CD14-positive monocyte (primary cell): ENCODE measurements at regions not wholly inside any gene's neighbourhood (a gene's known extent, or its start where the extent isn't known, plus 50 kb on each side); places are given as distances from the start of the nearest gene placed in this dataset.

ENCODE experiments used
- DNase-seq, 3 donors: peaks; one replicate each; pipeline ENCODE4 v3.0.0-alpha.2; 2011 to 2022
- H2AFZ ChIP-seq: 2 replicates; pipeline ENCODE4 v1.6.0; 2012; ENCODE audit warnings: mild to moderate bottlenecking, low read depth, low read length, inconsistent platforms; ENCODE audit not compliant: insufficient read depth, poor library complexity, severe bottlenecking
- H3K27ac ChIP-seq, 2 donors: 1 replicate in 1 of 2; 2 replicates in 1 of 2; pipeline ENCODE4 v1.5.1; 2012 to 2013; ENCODE audit warnings: low read length in 2 of 2, control low read depth in 1 of 2, inconsistent platforms in 1 of 2, low read depth in 1 of 2, mild to moderate bottlenecking in 1 of 2
- H3K27me3 ChIP-seq, 2 donors: one replicate each; pipeline versions ENCODE4 v1.6.0 to v1.6.1; 2011 to 2013; ENCODE audit warnings: low read length in 2 of 2; ENCODE audit not compliant: control insufficient read depth in 2 of 2, insufficient read depth in 2 of 2
- H3K36me3 ChIP-seq, 2 donors: replicated peaks in 1 of 2; 1 replicate in 1 of 2; 2 replicates in 1 of 2; pipeline versions ENCODE4 v1.5.1 to v1.6.1; 2012 to 2013; ENCODE audit warnings: low read length in 2 of 2, control low read depth in 1 of 2, inconsistent platforms in 1 of 2, mild to moderate bottlenecking in 1 of 2; ENCODE audit not compliant: insufficient read depth in 2 of 2, control insufficient read depth in 1 of 2
- H3K4me1 ChIP-seq, 2 donors: 1 replicate in 1 of 2; 2 replicates in 1 of 2; pipeline versions ENCODE4 v1.5.1 to v1.6.1; 2012 to 2013; ENCODE audit warnings: low read length in 2 of 2, control low read depth in 1 of 2, inconsistent platforms in 1 of 2, mild to moderate bottlenecking in 1 of 2, moderate library complexity in 1 of 2; ENCODE audit not compliant: insufficient read depth in 2 of 2, control insufficient read depth in 1 of 2
- H3K4me2 ChIP-seq: replicated peaks from 2 replicates; pipeline ENCODE3; 2012; ENCODE audit warnings: low read length, moderate library complexity, mild to moderate bottlenecking; ENCODE audit not compliant: poor library complexity, severe bottlenecking; ENCODE audit errors: extremely low read depth
- H3K4me3 ChIP-seq, 3 experiments: fragments of 200-600 bp in 1 of 3; sonication (generic) in 1 of 3; replicated peaks in 1 of 3; 1 replicate in 2 of 3; 2 replicates in 1 of 3; pipeline ENCODE4 v1.5.1; 2011 to 2013; ENCODE audit warnings: low read length in 3 of 3, mild to moderate bottlenecking in 3 of 3, control low read depth in 2 of 3, low read depth in 2 of 3, inconsistent platforms in 1 of 3, moderate library complexity in 1 of 3
- H3K79me2 ChIP-seq: 2 replicates; pipeline ENCODE4 v1.6.0; 2012; ENCODE audit warnings: mild to moderate bottlenecking, control low read depth, inconsistent platforms, low read length, moderate library complexity; ENCODE audit not compliant: insufficient read depth
- H3K9ac ChIP-seq: 2 replicates; pipeline ENCODE4 v1.6.0; 2017; ENCODE audit warnings: low read length, mild to moderate bottlenecking; ENCODE audit not compliant: insufficient read depth, poor library complexity, severe bottlenecking
- H3K9me3 ChIP-seq, 2 donors: replicated peaks in 1 of 2; 1 replicate in 1 of 2; 2 replicates in 1 of 2; pipeline versions ENCODE4 v1.5.1 to v1.6.1; 2012 to 2013; ENCODE audit warnings: low read length in 2 of 2, control low read depth in 1 of 2; ENCODE audit not compliant: control insufficient read depth in 1 of 2, insufficient read depth in 1 of 2
- H4K20me1 ChIP-seq: 2 replicates; pipeline ENCODE4 v1.6.0; 2012; ENCODE audit warnings: mild to moderate bottlenecking, low read length, control low read depth, moderate library complexity; ENCODE audit not compliant: insufficient read depth
- H3K27ac Mint-ChIP-seq, 7 donors: one replicate each; pipeline ENCODE4 v1.8.0; 2020; ENCODE audit warnings: mild to moderate bottlenecking in 7 of 7, mixed read lengths in 7 of 7, moderate library complexity in 6 of 7, inconsistent platforms in 2 of 7
- H3K27me3 Mint-ChIP-seq, 3 donors: one replicate each; pipeline ENCODE4 v1.8.0; 2021 to 2022; ENCODE audit warnings: low read depth in 3 of 3, mild to moderate bottlenecking in 3 of 3, mixed read lengths in 3 of 3, moderate library complexity in 3 of 3, inconsistent platforms in 1 of 3
- H3K36me3 Mint-ChIP-seq, 2 donors: one replicate each; pipeline ENCODE4 v1.8.0; 2020; ENCODE audit warnings: mixed read lengths in 2 of 2, inconsistent platforms in 1 of 2, mild to moderate bottlenecking in 1 of 2
- H3K4me1 Mint-ChIP-seq: one replicate; pipeline ENCODE4 v1.8.0; 2020; ENCODE audit warnings: mild to moderate bottlenecking, mixed read lengths
- H3K4me3 Mint-ChIP-seq, 2 donors: one replicate each; pipeline ENCODE4 v1.8.0; 2020; ENCODE audit warnings: mild to moderate bottlenecking in 2 of 2, mixed read lengths in 2 of 2, moderate library complexity in 1 of 2
- H3K9me3 Mint-ChIP-seq, 7 donors: one replicate each; pipeline ENCODE4 v1.8.0; 2020 to 2022; ENCODE audit warnings: mixed read lengths in 7 of 7, mild to moderate bottlenecking in 6 of 7, moderate library complexity in 6 of 7, inconsistent platforms in 2 of 7
- WGBS: methylation state at CpG from one replicate; pipeline ENCODE4 v1.1.5; 2013; ENCODE audit warnings: missing lambda C conversion rate; ENCODE audit not compliant: insufficient coverage; 5-methylcytosine and 5-hydroxymethylcytosine counted together
- intact Hi-C, 2 donors: fragments of 100-400 bp; cut with micrococcal nuclease; formaldehyde crosslinking; loops; one replicate each; pipeline versions ENCODE4 v1.15.0 to v1.15.1; 2023
- TF ChIP-seq, protein P1 (sequence below): fragments of 200-600 bp; IDR thresholded peaks from one replicate; pipeline ENCODE4 v1.8.0; 2022; ENCODE audit warnings: antibody characterized with exemption, mild to moderate bottlenecking

DNA sequence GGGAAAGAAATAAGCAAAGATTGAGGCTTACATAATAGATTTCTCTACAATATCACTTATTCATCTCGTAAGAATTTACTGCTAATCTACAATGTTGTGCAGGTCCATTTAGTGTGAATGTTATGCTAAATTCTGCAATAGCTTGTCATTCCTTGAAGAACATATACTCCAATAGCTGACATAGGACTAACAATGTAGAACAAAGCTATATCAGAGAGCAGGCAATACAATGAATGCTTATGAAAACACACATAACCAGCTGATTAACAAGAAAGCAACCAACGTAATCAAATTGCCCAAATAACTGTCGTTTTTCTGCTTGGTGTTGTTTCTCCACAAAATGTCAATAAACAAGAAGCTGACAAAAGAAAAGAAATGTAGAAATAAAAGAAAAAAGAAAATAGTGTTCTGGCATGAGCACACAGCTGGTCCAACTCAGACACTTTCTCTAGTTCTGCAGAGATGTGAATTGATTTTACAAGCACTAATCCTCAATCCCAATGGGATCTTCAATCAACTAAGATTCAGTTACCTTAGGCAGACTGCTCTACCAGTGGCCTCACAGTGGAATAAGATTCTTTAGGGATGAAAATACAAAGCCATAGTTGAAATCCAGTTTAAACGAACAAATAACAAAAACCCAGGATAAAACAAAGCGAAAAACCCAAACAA is 1024.7 kb upstream of the PIK3C3 start:
- no CpG with 5 or more reads among the region's 5 CpGs for WGBS

DNA sequence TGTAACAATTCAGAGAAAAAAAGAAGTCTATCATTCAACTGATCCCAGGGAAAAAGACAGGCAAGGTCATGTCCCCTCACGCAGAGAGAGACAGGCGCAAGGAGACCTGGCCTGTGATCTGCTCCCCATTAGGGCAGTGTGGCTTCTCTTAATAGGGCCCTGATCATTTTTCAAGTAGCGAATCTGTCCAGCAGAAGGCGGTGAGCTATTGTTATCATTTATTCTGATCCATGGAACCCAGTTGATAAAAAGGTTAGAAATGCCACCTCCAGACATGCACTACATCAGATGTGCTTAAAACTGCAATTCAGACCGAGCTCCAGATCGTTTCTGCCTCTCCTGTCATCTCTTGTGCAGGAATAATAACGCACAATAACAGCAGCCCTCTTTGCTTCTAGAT is 1025.6 kb upstream of the PIK3C3 start:
- Histone ChIP-seq H3K9ac (no peak overlapping the region), H3K4me1 (no peaks in the 10 kb centered on the region), H2AFZ (no peak overlapping the region), H3K9me3 (no peaks in the 10 kb centered on the region), H3K27ac (no peak overlapping the region), H3K27me3 (no peaks in the 10 kb centered on the region), H3K36me3 (no peaks in the 10 kb centered on the region), H3K79me2 (no peaks in the 10 kb centered on the region), H3K4me2 (no peak overlapping the region), H4K20me1 (no peaks in the 10 kb centered on the region), H3K4me3 (no peak overlapping the region)
- TF ChIP-seq, protein P1, sequence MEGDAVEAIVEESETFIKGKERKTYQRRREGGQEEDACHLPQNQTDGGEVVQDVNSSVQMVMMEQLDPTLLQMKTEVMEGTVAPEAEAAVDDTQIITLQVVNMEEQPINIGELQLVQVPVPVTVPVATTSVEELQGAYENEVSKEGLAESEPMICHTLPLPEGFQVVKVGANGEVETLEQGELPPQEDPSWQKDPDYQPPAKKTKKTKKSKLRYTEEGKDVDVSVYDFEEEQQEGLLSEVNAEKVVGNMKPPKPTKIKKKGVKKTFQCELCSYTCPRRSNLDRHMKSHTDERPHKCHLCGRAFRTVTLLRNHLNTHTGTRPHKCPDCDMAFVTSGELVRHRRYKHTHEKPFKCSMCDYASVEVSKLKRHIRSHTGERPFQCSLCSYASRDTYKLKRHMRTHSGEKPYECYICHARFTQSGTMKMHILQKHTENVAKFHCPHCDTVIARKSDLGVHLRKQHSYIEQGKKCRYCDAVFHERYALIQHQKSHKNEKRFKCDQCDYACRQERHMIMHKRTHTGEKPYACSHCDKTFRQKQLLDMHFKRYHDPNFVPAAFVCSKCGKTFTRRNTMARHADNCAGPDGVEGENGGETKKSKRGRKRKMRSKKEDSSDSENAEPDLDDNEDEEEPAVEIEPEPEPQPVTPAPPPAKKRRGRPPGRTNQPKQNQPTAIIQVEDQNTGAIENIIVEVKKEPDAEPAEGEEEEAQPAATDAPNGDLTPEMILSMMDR = no peak
- Mint-ChIP-seq H3K4me1 (no peaks in the 10 kb centered on the region), H3K27ac (no peak overlapping the region), H3K36me3 (no peaks in the 10 kb centered on the region), H3K4me3 (no peak overlapping the region), H3K9me3 (peaks cover 0 to 3% (median 0%) of the 10 kb centered on the region in 7 donors), H3K27me3 (peaks cover 0 to 3% (median under 1%) of the 10 kb centered on the region in 3 donors)
- intact Hi-C loops = no loop called here
- 100% methylated on average over 2 of the region's 7 CpGs for WGBS
- no peak for DNase-seq

More for the DNA sequence above, 1024.7 kb upstream of the PIK3C3 start:
- Histone ChIP-seq H2AFZ (no peak overlapping the region), H3K4me1 (no peaks in the 10 kb centered on the region), H3K9ac (no peak overlapping the region), H3K36me3 (no peaks in the 10 kb centered on the region), H4K20me1 (no peaks in the 10 kb centered on the region), H3K79me2 (no peaks in the 10 kb centered on the region), H3K4me2 (no peak overlapping the region), H3K9me3 (no peaks in the 10 kb centered on the region), H3K27ac (no peak overlapping the region), H3K27me3 (no peaks in the 10 kb centered on the region), H3K4me3 (no peak overlapping the region)
- H3K9me3 Mint-ChIP-seq = peaks cover 0 to 3% (median 0%) of the 10 kb centered on the region in 7 donors
- H3K4me1 Mint-ChIP-seq = no peaks in the 10 kb centered on the region
- no peaks in the 10 kb centered on the region for H3K36me3 Mint-ChIP-seq
- intact Hi-C loops = no loop called here
- no peak overlapping the region for H3K27ac Mint-ChIP-seq
- no peak overlapping the region for H3K4me3 Mint-ChIP-seq
- DNase-seq = no peak
- TF ChIP-seq, protein P1 = no peak
- peaks cover 0 to 3% (median 2%) of the 10 kb centered on the region in 3 donors for H3K27me3 Mint-ChIP-seq
